ENCODE measurements at regions not wholly inside any gene's neighbourhood (a gene's known extent, or its start where the extent isn't known, plus 50 kb on each side); places are given as distances from the start of the nearest gene placed in this dataset.

- TF ChIP-seq, protein P1, sequence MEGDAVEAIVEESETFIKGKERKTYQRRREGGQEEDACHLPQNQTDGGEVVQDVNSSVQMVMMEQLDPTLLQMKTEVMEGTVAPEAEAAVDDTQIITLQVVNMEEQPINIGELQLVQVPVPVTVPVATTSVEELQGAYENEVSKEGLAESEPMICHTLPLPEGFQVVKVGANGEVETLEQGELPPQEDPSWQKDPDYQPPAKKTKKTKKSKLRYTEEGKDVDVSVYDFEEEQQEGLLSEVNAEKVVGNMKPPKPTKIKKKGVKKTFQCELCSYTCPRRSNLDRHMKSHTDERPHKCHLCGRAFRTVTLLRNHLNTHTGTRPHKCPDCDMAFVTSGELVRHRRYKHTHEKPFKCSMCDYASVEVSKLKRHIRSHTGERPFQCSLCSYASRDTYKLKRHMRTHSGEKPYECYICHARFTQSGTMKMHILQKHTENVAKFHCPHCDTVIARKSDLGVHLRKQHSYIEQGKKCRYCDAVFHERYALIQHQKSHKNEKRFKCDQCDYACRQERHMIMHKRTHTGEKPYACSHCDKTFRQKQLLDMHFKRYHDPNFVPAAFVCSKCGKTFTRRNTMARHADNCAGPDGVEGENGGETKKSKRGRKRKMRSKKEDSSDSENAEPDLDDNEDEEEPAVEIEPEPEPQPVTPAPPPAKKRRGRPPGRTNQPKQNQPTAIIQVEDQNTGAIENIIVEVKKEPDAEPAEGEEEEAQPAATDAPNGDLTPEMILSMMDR (IDR thresholded peaks at IDR 0.05; ENCODE audit: poor library complexity), result no peak
- no peak for TF ChIP-seq EZH2 (IDR thresholded peaks at IDR 0.05; ENCODE audit: borderline replicate concordance)
Measured at GRCh38 chr3:72299321-72299802, 514.4 kb upstream of the PROK2 start.

All from hepatocyte (in vitro differentiated cells).